GM13976 (cell line): ENCODE measurements at regions not wholly inside any gene's neighbourhood (a gene's known extent, or its start where the extent isn't known, plus 50 kb on each side); places are given as distances from the start of the nearest gene placed in this dataset.

ENCODE experiments used
- DNase-seq: peaks from one replicate; pipeline ENCODE4 v3.0.0; 2012; ENCODE audit warnings: low spot score
- CTCF ChIP-seq: IDR thresholded peaks from 2 replicates; pipeline ENCODE4 v1.5.1; 2012; ENCODE audit warnings: borderline replicate concordance, mild to moderate bottlenecking; ENCODE audit not compliant: insufficient read depth; ENCODE audit errors: extremely low read depth, missing control alignments, control extremely low read depth
- in situ Hi-C: fragments of 300-500 bp; cut with MboI; formaldehyde crosslinking; loops from one replicate; pipeline ENCODE4 v1.12.0; 2022; ENCODE audit warnings: low sequenced_read_pairs, mixed read lengths, inconsistent platforms; ENCODE audit not compliant: unreplicated experiment

GRCh38 chr1:168391851-168392681 is 111.4 kb downstream of the TBX19 start:
- no peak for TF ChIP-seq CTCF
- no peak for DNase-seq
- in situ Hi-C loops, result no loop called here

GRCh38 chr1:168390271-168390670 is 109.6 kb downstream of the TBX19 start:
- in situ Hi-C loops, result no loop called here
- no peak for DNase-seq
- no peak for TF ChIP-seq CTCF

GRCh38 chr1:168387781-168388760 is 107.4 kb downstream of the TBX19 start:
- in situ Hi-C loops, result no loop called here
- DNase-seq, result no peak
- TF ChIP-seq CTCF, result no peak

GRCh38 chr1:168386949-168387586 is 106.4 kb downstream of the TBX19 start:
- in situ Hi-C loops, result no loop called here
- peak; percentile 33 for DNase-seq
- TF ChIP-seq CTCF, result no peak

- TF ChIP-seq CTCF, result no peak
- no peak for DNase-seq
- in situ Hi-C loops, result no loop called here
Measured at GRCh38 chr1:168386492-168386891, 105.8 kb downstream of the TBX19 start.

- in situ Hi-C loops, result no loop called here
- TF ChIP-seq CTCF, result no peak
- no peak for DNase-seq
Measured at GRCh38 chr1:168381850-168382249, 101.2 kb downstream of the TBX19 start.
